Brain pericyte (primary cell): ENCODE measurements at regions not wholly inside any gene's neighbourhood (a gene's known extent, or its start where the extent isn't known, plus 50 kb on each side); places are given as distances from the start of the nearest gene placed in this dataset.

Experiments
- DNase-seq: peaks from one replicate; pipeline ENCODE4 v3.0.0-alpha.2; 2012; ENCODE audit warnings: low read depth, low spot score

DNA sequence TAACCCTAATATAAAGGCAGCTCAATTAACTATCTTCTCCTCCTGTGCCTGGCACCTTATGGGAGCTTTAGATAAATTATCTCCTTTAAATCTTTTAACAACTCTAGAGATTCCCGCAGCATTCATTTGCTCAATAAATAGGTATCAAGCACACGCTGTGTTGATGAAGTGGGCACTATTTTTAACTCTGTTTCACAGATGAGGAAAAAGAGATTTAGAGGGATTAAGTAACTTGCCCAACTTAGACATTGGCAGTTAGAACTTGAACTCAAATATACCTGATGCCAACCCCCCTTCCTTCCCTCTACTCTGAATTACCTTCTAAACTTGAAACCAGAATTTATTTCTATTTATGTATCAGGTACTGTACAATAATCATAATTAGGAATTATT lies 112.4 kb downstream of the SH3TC2 start:
- no peak for DNase-seq

DNA sequence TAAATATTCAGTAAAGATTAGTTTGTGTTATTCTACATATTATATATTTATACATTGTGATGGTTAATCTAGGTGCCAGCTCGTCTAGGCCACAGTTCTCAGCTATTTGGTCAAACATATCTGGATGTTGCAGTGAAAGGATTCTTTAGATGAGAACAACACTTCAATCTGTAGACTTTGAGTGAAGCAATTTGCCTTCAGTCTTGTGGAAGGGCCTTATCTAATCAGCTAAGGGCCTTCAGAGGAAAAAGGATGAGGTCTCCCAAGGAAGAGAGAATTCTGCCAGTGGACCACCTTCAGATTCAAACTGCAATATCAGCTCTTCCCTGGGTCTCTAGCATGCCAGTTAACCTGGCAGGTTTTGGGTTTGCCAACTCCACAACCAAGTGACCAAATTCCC lies 112.0 kb downstream of the SH3TC2 start:
- DNase-seq, result no peak

DNA sequence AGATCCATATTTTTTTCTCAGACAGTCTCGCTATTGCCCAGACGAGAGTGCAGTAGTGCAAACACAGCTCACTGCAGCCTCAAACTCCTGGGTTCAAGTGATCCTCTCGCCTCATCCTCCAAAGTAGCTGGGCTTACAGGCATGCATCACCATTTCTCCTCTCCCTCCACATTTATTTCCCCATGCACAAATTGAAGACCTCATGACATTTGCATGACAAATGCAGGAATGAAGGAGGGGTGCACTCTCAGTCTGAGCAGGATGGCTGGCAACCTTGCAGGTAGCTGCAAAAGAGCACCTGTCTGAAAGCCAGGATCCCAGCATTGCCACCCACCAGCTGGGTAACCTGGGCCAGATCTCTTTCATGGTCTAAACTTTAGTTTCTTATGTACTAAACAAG lies 111.2 kb downstream of the SH3TC2 start:
- no peak for DNase-seq

DNA sequence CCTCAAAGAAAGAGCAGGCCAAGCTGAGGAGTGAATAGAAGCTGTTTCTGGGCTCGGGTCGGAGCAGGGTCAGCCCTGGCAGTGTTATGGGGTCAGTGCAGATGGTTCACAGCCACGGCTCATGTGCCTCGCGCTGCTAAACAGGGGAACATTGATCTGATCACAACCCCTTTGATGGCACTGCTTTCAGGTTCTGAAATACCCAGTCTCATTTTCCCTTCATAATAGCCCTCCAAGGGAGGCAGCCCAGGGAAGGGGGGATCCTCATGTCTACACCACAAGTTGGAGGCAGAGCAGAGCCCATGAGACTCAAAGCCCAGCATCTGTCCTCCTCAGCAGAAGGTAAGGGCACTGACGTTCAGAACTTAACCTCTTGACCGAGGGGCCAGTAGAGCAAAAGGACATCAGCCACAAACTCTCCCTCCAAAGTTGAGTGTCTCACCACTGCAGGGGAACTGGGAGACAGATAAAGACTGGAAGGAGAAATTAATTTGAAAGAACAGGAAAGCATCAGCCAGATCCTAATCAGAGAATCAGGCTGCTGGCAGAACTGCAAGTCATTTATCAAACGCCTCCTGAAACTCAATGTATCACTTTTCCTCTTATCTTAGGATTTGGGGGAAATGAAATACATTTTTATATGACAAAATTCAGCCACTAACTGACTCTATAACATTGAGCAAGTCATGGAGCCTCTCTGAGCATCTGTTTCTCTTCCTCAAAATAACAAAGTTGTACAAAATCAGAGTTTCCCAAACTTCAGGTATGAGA lies 110.6 kb downstream of the SH3TC2 start:
- DNase-seq, result no peak

DNA sequence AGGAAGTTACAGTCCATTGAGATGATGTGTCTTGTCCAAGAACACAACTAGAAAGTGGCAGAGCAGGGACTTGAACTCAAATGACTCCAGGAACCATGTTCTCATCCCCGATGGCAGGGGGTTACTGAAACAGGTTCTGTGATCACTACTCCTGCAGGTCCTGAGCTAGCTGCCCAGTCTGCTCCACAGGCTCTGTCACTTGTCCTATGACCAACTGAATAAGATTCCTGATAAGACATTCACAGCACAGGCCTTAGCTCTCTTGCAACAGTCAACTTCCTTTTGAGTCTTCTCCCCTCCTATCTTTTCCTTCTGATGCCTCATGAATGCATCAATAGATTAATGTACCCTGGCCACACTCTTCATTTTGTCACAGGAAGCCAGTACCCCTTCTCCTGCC lies 109.2 kb downstream of the SH3TC2 start:
- no peak for DNase-seq
